ENCODE measurements at regions not wholly inside any gene's neighbourhood (a gene's known extent, or its start where the extent isn't known, plus 50 kb on each side); places are given as distances from the start of the nearest gene placed in this dataset.
"Not testable (repeated sequence)": the region's sequence is repeated elsewhere in the genome, so short reads cannot be mapped to it uniquely, and the experiment has no call there.

GRCh38 chr15:38797506-38797905 lies 232.9 kb upstream of the RASGRP1 start:
- TF ChIP-seq CTCF (IDR thresholded peaks at IDR 0.05 in 8 of 11, conservative IDR thresholded peaks at IDR 0.05 in 3 of 11); POLR2AphosphoS5 (IDR thresholded peaks at IDR 0.05); POLR2A (IDR thresholded peaks at IDR 0.05): not testable (repeated sequence)

Data from spleen (tissue), 7 donors.